SKM-1 (cell line): ENCODE measurements at regions not wholly inside any gene's neighbourhood (a gene's known extent, or its start where the extent isn't known, plus 50 kb on each side); places are given as distances from the start of the nearest gene placed in this dataset.
"Not testable (repeated sequence)": the region's sequence is repeated elsewhere in the genome, so short reads cannot be mapped to it uniquely, and the experiment has no call there.

ENCODE experiments used
- DNase-seq: peaks from one replicate; lab custom pipeline; 2025; ENCODE audit not compliant: unreplicated experiment; lab: John Stamatoyannopoulos, UW

- DNase-seq = no peak
Measured at GRCh38 chr3:70743754-70744153, 431.3 kb upstream of the MDFIC2 start.

GRCh38 chr3:70742081-70742480 lies 429.6 kb upstream of the MDFIC2 start:
- DNase-seq = no peak

- DNase-seq = no peak
Measured at GRCh38 chr3:70740872-70741271, 428.4 kb upstream of the MDFIC2 start.

- no peak for DNase-seq
Measured at GRCh38 chr3:70740071-70740470, 427.6 kb upstream of the MDFIC2 start.

- no peak for DNase-seq
Measured at GRCh38 chr3:70738291-70738681, 425.8 kb upstream of the MDFIC2 start.

- no peak for DNase-seq
Measured at GRCh38 chr3:70737666-70738290, 425.3 kb upstream of the MDFIC2 start.

- no peak for DNase-seq
Measured at GRCh38 chr3:70736009-70736408, 423.6 kb upstream of the MDFIC2 start.

GRCh38 chr3:70734756-70735155 lies 422.3 kb upstream of the MDFIC2 start:
- DNase-seq = no peak

GRCh38 chr3:70731046-70731445 lies 418.6 kb upstream of the MDFIC2 start:
- DNase-seq = no peak

- no peak for DNase-seq
Measured at GRCh38 chr3:70729845-70730244, 417.4 kb upstream of the MDFIC2 start.

GRCh38 chr3:70728311-70728710 lies 415.9 kb upstream of the MDFIC2 start:
- no peak for DNase-seq

GRCh38 chr3:70726961-70727360 lies 414.5 kb upstream of the MDFIC2 start:
- no peak for DNase-seq

- no peak for DNase-seq
Measured at GRCh38 chr3:70726096-70726938, 413.9 kb upstream of the MDFIC2 start.

- no peak for DNase-seq
Measured at GRCh38 chr3:70722018-70722417, 409.6 kb upstream of the MDFIC2 start.

- no peak for DNase-seq
Measured at GRCh38 chr3:70716832-70717231, 404.4 kb upstream of the MDFIC2 start.

GRCh38 chr3:70712449-70713082 lies 400.1 kb upstream of the MDFIC2 start:
- no peak for DNase-seq

GRCh38 chr3:70703305-70704102 lies 391.1 kb upstream of the MDFIC2 start:
- no peak for DNase-seq

GRCh38 chr3:70702132-70702531 lies 389.7 kb upstream of the MDFIC2 start:
- DNase-seq = no peak

GRCh38 chr3:70684701-70685100 lies 372.3 kb upstream of the MDFIC2 start:
- DNase-seq = no peak

GRCh38 chr3:70675810-70676209 lies 363.4 kb upstream of the MDFIC2 start:
- not testable (repeated sequence) for DNase-seq
